Endothelial cell of umbilical vein (primary cell): ENCODE measurements at regions not wholly inside any gene's neighbourhood (a gene's known extent, or its start where the extent isn't known, plus 50 kb on each side); places are given as distances from the start of the nearest gene placed in this dataset.

Experiments used
- BruUV-seq: library from RNA; stranded (reverse); fragments of 400-500 nt; replicated peaks from 2 replicates; lab custom pipeline; 2021; lab: Mats Ljungman, UMichigan
- CTCF ChIA-PET: fragments of 300-600, 350-600 bp; sonication (Branson Sonifier 250); formaldehyde crosslinking; loops from one replicate; lab custom pipeline; 2021; ENCODE audit warnings: antibody characterized with exemption, inconsistent platforms; lab: Charles Lee
- POLR2A ChIA-PET: fragments of 300-600, 350-600 bp; sonication (Branson Sonifier 250); formaldehyde crosslinking; loops from one replicate; lab custom pipeline; 2021; ENCODE audit warnings: antibody characterized with exemption, inconsistent platforms; lab: Charles Lee
- DNase-seq: peaks from one replicate; pipeline ENCODE4 v3.0.0-alpha.2; 2011; ENCODE audit warnings: low read depth, low spot score
- FAIRE-seq: peaks from 2 replicates; lab custom pipeline; 2011; peaks lifted over from hg19 to GRCh38; lab: Jason Lieb, UNC
- H2AFZ ChIP-seq: 2 replicates; pipeline ENCODE4 v1.6.0; 2012; ENCODE audit warnings: low read depth, low read length, control low read depth, inconsistent platforms
- H3K27ac ChIP-seq: 2 replicates; pipeline ENCODE4 v1.5.1; 2011; ENCODE audit warnings: low read depth, mild to moderate bottlenecking, control low read depth, low read length, moderate library complexity; ENCODE audit not compliant: insufficient read depth
- H3K27me3 ChIP-seq, 2 experiments: 2 replicates each; pipeline versions ENCODE4 v1.6.0 to v1.6.1; 2011; ENCODE audit warnings: low read length in 2 of 2, mixed read lengths in 1 of 2; ENCODE audit not compliant: control insufficient read depth in 2 of 2, insufficient read depth in 2 of 2
- H3K36me3 ChIP-seq, 2 experiments: 2 replicates in 1 of 2; 3 replicates in 1 of 2; pipeline ENCODE4 v1.5.1; 2011; ENCODE audit warnings: low read length in 2 of 2, mild to moderate bottlenecking in 1 of 2, moderate library complexity in 1 of 2; ENCODE audit not compliant: control insufficient read depth in 2 of 2, insufficient read depth in 2 of 2; ENCODE audit errors: extremely low read depth in 1 of 2
- H3K4me1 ChIP-seq: 3 replicates; pipeline ENCODE4 v1.5.1; 2011; ENCODE audit warnings: mild to moderate bottlenecking, low read length; ENCODE audit not compliant: control insufficient read depth, insufficient read depth; ENCODE audit errors: extremely low read depth
- H3K4me2 ChIP-seq: 2 replicates; pipeline ENCODE4 v1.6.1; 2011; ENCODE audit warnings: low read length, control low read depth, mixed read lengths; ENCODE audit not compliant: insufficient read depth
- H3K4me3 ChIP-seq, 3 experiments: fragments of 200-600 bp in 1 of 3; sonication (generic), shearing (Covaris generic) in 1 of 3; replicated peaks in 1 of 3; 2 replicates each; pipeline ENCODE4 v1.5.1; 2011 to 2016; ENCODE audit warnings: control low read depth in 3 of 3, low read length in 3 of 3, mild to moderate bottlenecking in 2 of 3, inconsistent platforms in 1 of 3, low read depth in 1 of 3, moderate library complexity in 1 of 3; ENCODE audit not compliant: insufficient read depth in 1 of 3
- H3K79me2 ChIP-seq: 2 replicates; pipeline ENCODE4 v1.6.0; 2012; ENCODE audit warnings: low read length, inconsistent platforms; ENCODE audit not compliant: control insufficient read depth, insufficient read depth
- H3K9ac ChIP-seq: replicated peaks from 2 replicates; pipeline ENCODE3; 2011; ENCODE audit warnings: low read length, control low read depth; ENCODE audit not compliant: insufficient read depth; ENCODE audit errors: extremely low read depth
- H3K9me1 ChIP-seq: replicated peaks from 3 replicates; pipeline ENCODE4 v1.6.0; 2011; ENCODE audit warnings: mild to moderate bottlenecking, low read length; ENCODE audit not compliant: control insufficient read depth, insufficient read depth; ENCODE audit errors: extremely low read depth
- H3K9me3 ChIP-seq: replicated peaks from 2 replicates; pipeline ENCODE4 v1.5.1; 2012; ENCODE audit warnings: low read length, inconsistent platforms; ENCODE audit not compliant: control insufficient read depth, insufficient read depth
- H4K20me1 ChIP-seq: replicated peaks from 2 replicates; pipeline ENCODE3; 2011; ENCODE audit warnings: mild to moderate bottlenecking, low read length; ENCODE audit not compliant: control insufficient read depth, insufficient read depth; ENCODE audit errors: extremely low read depth
- CTCF ChIP-seq, 2 donors: IDR thresholded peaks; 1 replicate in 1 of 2; 2 replicates in 1 of 2; pipeline ENCODE4 v1.5.1; 2011; ENCODE audit warnings: low read length in 2 of 2, mild to moderate bottlenecking in 2 of 2, moderate library complexity in 2 of 2, control low read depth in 1 of 2, inconsistent platforms in 1 of 2, low read depth in 1 of 2; ENCODE audit not compliant: insufficient read depth in 1 of 2; ENCODE audit errors: extremely low read depth in 1 of 2
- EZH2 ChIP-seq: IDR thresholded peaks from 2 replicates; pipeline ENCODE4 v1.6.1; 2012; ENCODE audit warnings: borderline replicate concordance, low read depth, mild to moderate bottlenecking, moderate library complexity, low read length, inconsistent platforms; ENCODE audit not compliant: severe bottlenecking
- FOS ChIP-seq: IDR thresholded peaks from 2 replicates; pipeline ENCODE4 v1.6.1; 2011; ENCODE audit warnings: mild to moderate bottlenecking, low read length, moderate library complexity, borderline replicate concordance; ENCODE audit not compliant: insufficient read depth
- GATA2 ChIP-seq: IDR thresholded peaks from 2 replicates; pipeline ENCODE4 v1.7.0; 2011; ENCODE audit warnings: low read depth, mild to moderate bottlenecking, moderate library complexity, mixed read lengths, low read length; ENCODE audit not compliant: insufficient read length, insufficient read depth
- JUN ChIP-seq: IDR thresholded peaks from 2 replicates; pipeline ENCODE4 v1.6.1; 2011; ENCODE audit warnings: borderline replicate concordance, low read depth; ENCODE audit not compliant: insufficient read length, insufficient read depth
- MAX ChIP-seq: IDR thresholded peaks from 2 replicates; pipeline ENCODE4 v1.6.1; 2011; ENCODE audit not compliant: insufficient read depth, insufficient read length
- MYC ChIP-seq: IDR thresholded peaks from one replicate; pipeline ENCODE4 v1.6.1; 2011; ENCODE audit warnings: mild to moderate bottlenecking, low read depth, low read length
- POLR2A ChIP-seq: IDR thresholded peaks from 2 replicates; pipeline ENCODE4 v1.6.1; 2012; ENCODE audit warnings: low read depth, mild to moderate bottlenecking, control low read depth, low read length
- POLR2AphosphoS5 ChIP-seq: IDR thresholded peaks from 2 replicates; pipeline ENCODE4 v1.6.1; 2012; ENCODE audit warnings: low read depth, mild to moderate bottlenecking, control low read depth, low read length, moderate library complexity; ENCODE audit not compliant: insufficient read depth
- dilution Hi-C: fragments of 300-500 bp; cut with MboI; formaldehyde crosslinking; loops from one replicate; pipeline ENCODE4 v1.15.0; 2019; ENCODE audit warnings: low sequenced_read_pairs; ENCODE audit not compliant: extremely low pct_ligation_motif_present
- intact Hi-C: fragments of 100-400 bp; cut with micrococcal nuclease; formaldehyde crosslinking; loops from one replicate; pipeline ENCODE4 v1.10.0; 2022

GRCh38 chr5:173812811-173813550, 75.2 kb upstream of the CPEB4 start:
- no peak for DNase-seq
- Histone ChIP-seq H3K4me2 (no peak overlapping the region), H3K36me3 (no peaks in the 10 kb centered on the region), H4K20me1 (peaks cover 2% of the 10 kb centered on the region), H3K27me3 (no peaks in the 10 kb centered on the region), H3K4me3 (no peak overlapping the region), H3K79me2 (no peaks in the 10 kb centered on the region), H3K4me1 (no peaks in the 10 kb centered on the region), H3K9ac (no peak overlapping the region), H3K9me3 (no peaks in the 10 kb centered on the region), H3K27ac (no peak overlapping the region), H3K9me1 (no peaks in the 10 kb centered on the region), H2AFZ (no peak overlapping the region)
- FAIRE-seq: peak; percentile 62
- intact Hi-C loops (no loop called here), dilution Hi-C loops (no loop called here)
- BruUV-seq: no TSS peak
- no peak for TF ChIP-seq MYC
- ChIA-PET POLR2A (no interaction called here), CTCF (no interaction called here)

- intact Hi-C loops (no loop called here), dilution Hi-C loops (no loop called here)
- ChIA-PET CTCF (no interaction called here), POLR2A (no interaction called here)
- H3K36me3 ChIP-seq: no peaks in the 10 kb centered on the region
- H3K9me1 ChIP-seq: no peaks in the 10 kb centered on the region
- TF ChIP-seq FOS: no peak
- TF ChIP-seq POLR2A: no peak
- TF ChIP-seq POLR2AphosphoS5: no peak
- no peak for TF ChIP-seq MYC
- no peak for TF ChIP-seq CTCF (IDR thresholded peaks at IDR 0.05; ENCODE audit: extremely low read depth in 1 of 2, insufficient read depth in 1 of 2, low read depth in 1 of 2, low read length in 2 of 2)
- no peak for TF ChIP-seq EZH2
- TF ChIP-seq MAX: no peak
- TF ChIP-seq GATA2: no peak
- no peak for TF ChIP-seq JUN
- DNase-seq (no peak), FAIRE-seq (no peak)
- H3K9me3 ChIP-seq: no peaks in the 10 kb centered on the region
- no peak overlapping the region for H3K27ac ChIP-seq
- H3K9ac ChIP-seq: no peak overlapping the region
- H3K4me3 ChIP-seq: no peak overlapping the region
- no peaks in the 10 kb centered on the region for H3K79me2 ChIP-seq
- no TSS peak for BruUV-seq
- no peaks in the 10 kb centered on the region for H3K4me1 ChIP-seq
- no peak overlapping the region for H2AFZ ChIP-seq
- H4K20me1 ChIP-seq: peaks cover 2% of the 10 kb centered on the region
- H3K4me2 ChIP-seq: no peak overlapping the region
- no peaks in the 10 kb centered on the region for H3K27me3 ChIP-seq
Observed at GRCh38 chr5:173814053-173814452, 74.1 kb upstream of the CPEB4 start.
